SK-N-SH (cell line): ENCODE measurements at regions not wholly inside any gene's neighbourhood (a gene's known extent, or its start where the extent isn't known, plus 50 kb on each side); places are given as distances from the start of the nearest gene placed in this dataset.

Source experiments
- CTCF ChIA-PET: fragments of 300-600, 350-600 bp; formaldehyde crosslinking; extraction: SDS; loops from one replicate; lab custom pipeline; 2021; lab: Yijun Ruan, JAX
- POLR2A ChIA-PET: fragments of 350-600 bp; sonication (Branson Sonifier 250); formaldehyde crosslinking; extraction: SDS; loops from one replicate; lab custom pipeline; 2020; ENCODE audit warnings: antibody characterized with exemption, inconsistent platforms; lab: Yijun Ruan, JAX
- DNase-seq: peaks from one replicate; pipeline ENCODE4 v3.0.0; 2012
- H2AFZ ChIP-seq: fragments of 200-600 bp; sonication (generic); 2 replicates; pipeline ENCODE4 v1.8.1; 2016; ENCODE audit warnings: antibody characterized with exemption, mild to moderate bottlenecking, low read depth
- H3F3A ChIP-seq: fragments of 200-600 bp; sonication (generic); replicated peaks from 2 replicates; pipeline ENCODE3; 2016; ENCODE audit warnings: antibody characterized with exemption, mild to moderate bottlenecking; ENCODE audit not compliant: insufficient read depth
- H3K27ac ChIP-seq, 2 experiments: fragments of 200-500 bp in 1 of 2; fragments of 200-600 bp in 1 of 2; sonication (Bioruptor generic) in 1 of 2; sonication (generic), shearing (Covaris generic) in 1 of 2; 2 replicates each; pipeline versions ENCODE4 v1.5.1 to v1.6.1; 2014 to 2016; ENCODE audit warnings: low read depth in 2 of 2, inconsistent platforms in 1 of 2, low read length in 1 of 2, mild to moderate bottlenecking in 1 of 2, mixed read lengths in 1 of 2
- H3K27me3 ChIP-seq: fragments of 200-600 bp; sonication (generic), shearing (Covaris generic); 2 replicates; pipeline ENCODE4 v1.6.1; 2016; ENCODE audit warnings: mixed run types; ENCODE audit not compliant: insufficient read depth
- H3K36me3 ChIP-seq, 2 experiments: fragments of 200-500 bp in 1 of 2; fragments of 200-600 bp in 1 of 2; sonication (Bioruptor generic) in 1 of 2; sonication (generic) in 1 of 2; replicated peaks in 1 of 2; 2 replicates each; pipeline versions ENCODE3 to v1.5.1; 2014 to 2016; ENCODE audit warnings: low read length in 1 of 2, mild to moderate bottlenecking in 1 of 2; ENCODE audit not compliant: insufficient read depth in 2 of 2, control insufficient read depth in 1 of 2
- H3K4me1 ChIP-seq, 2 experiments: fragments of 200-500 bp in 1 of 2; fragments of 200-600 bp in 1 of 2; sonication (Bioruptor generic) in 1 of 2; sonication (generic), shearing (Covaris generic) in 1 of 2; 2 replicates each; pipeline versions ENCODE4 v1.5.1 to v1.6.1; 2014 to 2016; ENCODE audit warnings: low read depth in 1 of 2, low read length in 1 of 2, mixed run types in 1 of 2; ENCODE audit not compliant: insufficient read depth in 2 of 2, control insufficient read depth in 1 of 2
- H3K4me2 ChIP-seq: fragments of 200-600 bp; sonication (generic), shearing (Covaris generic); 2 replicates; pipeline ENCODE4 v1.6.1; 2017; ENCODE audit warnings: mixed run types
- H3K4me3 ChIP-seq, 2 experiments: fragments of 200-500 bp in 1 of 2; fragments of 200-600 bp in 1 of 2; sonication (Bioruptor generic) in 1 of 2; sonication (generic), shearing (Covaris generic) in 1 of 2; 2 replicates each; pipeline versions ENCODE4 v1.5.1 to v1.8.1; 2014 to 2016; ENCODE audit warnings: low read depth in 2 of 2, inconsistent platforms in 1 of 2, low read length in 1 of 2, mild to moderate bottlenecking in 1 of 2, mixed read lengths in 1 of 2, moderate library complexity in 1 of 2
- H3K79me2 ChIP-seq: fragments of 200-600 bp; sonication (generic); 2 replicates; pipeline ENCODE4 v1.8.1; 2017; ENCODE audit warnings: mild to moderate bottlenecking; ENCODE audit not compliant: insufficient read depth
- H3K9ac ChIP-seq: fragments of 200-600 bp; sonication (generic); 2 replicates; pipeline ENCODE4 v1.6.1; 2017; ENCODE audit warnings: mixed run types
- H3K9me2 ChIP-seq: fragments of 200-600 bp; sonication (generic); 2 replicates; pipeline ENCODE4 v1.6.1; 2017; ENCODE audit warnings: mixed run types
- H3K9me3 ChIP-seq: fragments of 200-600 bp; sonication (generic); 2 replicates; pipeline ENCODE4 v1.6.1; 2017; ENCODE audit warnings: mixed run types, mild to moderate bottlenecking, moderate library complexity
- H4K20me1 ChIP-seq: fragments of 200-600 bp; sonication (generic); 2 replicates; pipeline ENCODE4 v1.6.1; 2017; ENCODE audit warnings: mild to moderate bottlenecking, mixed run types; ENCODE audit not compliant: insufficient read depth
- CHD2 ChIP-seq: fragments of 150-350 bp; IDR thresholded peaks from 2 replicates; pipeline ENCODE4 v1.6.1; 2018; ENCODE audit warnings: low read length; ENCODE audit not compliant: partially characterized antibody
- CTCF ChIP-seq: fragments of 200-600 bp; sonication (generic); IDR thresholded peaks from 2 replicates; pipeline ENCODE4 v1.6.1; 2017; ENCODE audit warnings: antibody characterized with exemption, mild to moderate bottlenecking, moderate library complexity
- ELF1 ChIP-seq: IDR thresholded peaks from 2 replicates; pipeline ENCODE4 v1.4.0; 2012
- EZH2phosphoT487 ChIP-seq: fragments of 200-600 bp; sonication (generic); IDR thresholded peaks from 2 replicates; pipeline ENCODE4 v1.6.1; 2017; ENCODE audit warnings: low read depth, mixed run types, mild to moderate bottlenecking, antibody characterized with exemption, moderate library complexity, borderline replicate concordance
- GABPA ChIP-seq: IDR thresholded peaks from 2 replicates; pipeline ENCODE4 v1.4.0; 2012; ENCODE audit warnings: low read depth, mild to moderate bottlenecking
- GATA2 ChIP-seq: sonication (generic); formaldehyde crosslinking; IDR thresholded peaks from 2 replicates; pipeline ENCODE4 v1.5.0; 2020; ENCODE audit warnings: mild to moderate bottlenecking, missing genetic modification reagents
- IRF3 ChIP-seq: fragments of 150-350 bp; IDR thresholded peaks from 2 replicates; pipeline ENCODE4 v1.6.1; 2016; ENCODE audit warnings: mild to moderate bottlenecking, low read depth, low read length
- MEF2A ChIP-seq: IDR thresholded peaks from 2 replicates; pipeline ENCODE4 v1.4.0; 2012; ENCODE audit warnings: low read depth, borderline replicate concordance
- MXI1 ChIP-seq: IDR thresholded peaks from 2 replicates; pipeline ENCODE4 v1.6.1; 2012; ENCODE audit warnings: mild to moderate bottlenecking, low read depth, low read length, improper control_type of control experiment
- NFIC ChIP-seq: IDR thresholded peaks from 2 replicates; pipeline ENCODE4 v1.4.0; 2012; ENCODE audit warnings: borderline replicate concordance
- NRF1 ChIP-seq: IDR thresholded peaks from 2 replicates; pipeline ENCODE4 v1.6.1; 2012; ENCODE audit warnings: low read depth, mild to moderate bottlenecking, low read length
- RAD21 ChIP-seq: IDR thresholded peaks from 2 replicates; pipeline ENCODE4 v1.6.1; 2012; ENCODE audit warnings: mild to moderate bottlenecking, low read length
- REST ChIP-seq: IDR thresholded peaks from 2 replicates; pipeline ENCODE4 v1.6.1; 2012; ENCODE audit warnings: mild to moderate bottlenecking, low read depth, low read length, moderate library complexity
- RFX5 ChIP-seq: IDR thresholded peaks from 2 replicates; pipeline ENCODE4 v1.6.1; 2012; ENCODE audit warnings: mild to moderate bottlenecking, improper control_type of control experiment, low read length
- RXRA ChIP-seq: IDR thresholded peaks from 2 replicates; pipeline ENCODE4 v1.4.0; 2012; ENCODE audit warnings: low read depth, mild to moderate bottlenecking, borderline replicate concordance
- TAF1 ChIP-seq: IDR thresholded peaks from 2 replicates; pipeline ENCODE4 v1.6.1; 2012; ENCODE audit warnings: low read depth, mild to moderate bottlenecking, low read length, moderate library complexity, borderline replicate concordance
- TEAD4 ChIP-seq: IDR thresholded peaks from 2 replicates; pipeline ENCODE4 v1.4.0; 2012; ENCODE audit warnings: mild to moderate bottlenecking, borderline replicate concordance; ENCODE audit not compliant: insufficient read depth
- YY1 ChIP-seq: IDR thresholded peaks from 2 replicates; pipeline ENCODE4 v1.4.0; 2012; ENCODE audit warnings: low read depth, mild to moderate bottlenecking
- ZBTB33 ChIP-seq: IDR thresholded peaks from 2 replicates; pipeline ENCODE4 v1.4.0; 2012; ENCODE audit warnings: low read depth, borderline replicate concordance
- whole genome bisulfite sequencing: methylation state at CpG from one replicate; pipeline ENCODE4 v1.1.6; 2017; ENCODE audit warnings: low lambda C conversion rate; 5-methylcytosine and 5-hydroxymethylcytosine counted together

GRCh38 chr21:38129711-38130110, 127.1 kb upstream of the KCNJ15 start (continued):
- TF ChIP-seq REST = no peak
- TF ChIP-seq MEF2A = no peak
- no peak for TF ChIP-seq CHD2
- TF ChIP-seq ZBTB33 = no peak
- TF ChIP-seq CTCF = no peak
- TF ChIP-seq, all 33 proteins: peak for 0

- no peak overlapping the region for H3K4me3 ChIP-seq
- ChIA-PET CTCF (no interaction called here), POLR2A (no interaction called here)
- H3K36me3 ChIP-seq = no peaks in the 10 kb centered on the region
- H3F3A ChIP-seq = no peaks in the 10 kb centered on the region
- H3K27me3 ChIP-seq = peaks cover 18% of the 10 kb centered on the region; the same call in 1 of the 2 replicates
- no peaks in the 10 kb centered on the region for H3K9me2 ChIP-seq
- WGBS = 19% methylated on average over 3 of the region's 3 CpGs
- no peak for DNase-seq
- no peaks in the 10 kb centered on the region for H3K9me3 ChIP-seq
- H3K4me2 ChIP-seq = no peak overlapping the region
- H3K9ac ChIP-seq = no peak overlapping the region
- no peaks in the 10 kb centered on the region for H3K79me2 ChIP-seq
- H2AFZ ChIP-seq = no peak overlapping the region
- no peak overlapping the region for H3K27ac ChIP-seq
- H3K4me1 ChIP-seq = no peaks in the 10 kb centered on the region
- no peaks in the 10 kb centered on the region for H4K20me1 ChIP-seq
- TF ChIP-seq EZH2phosphoT487 = no peak
- no peak for TF ChIP-seq YY1
- TF ChIP-seq NFIC = no peak
- no peak for TF ChIP-seq IRF3
- no peak for TF ChIP-seq GABPA
- TF ChIP-seq MXI1 = no peak
- TF ChIP-seq TEAD4 = no peak
- TF ChIP-seq NRF1 = no peak
- no peak for TF ChIP-seq CTCF
- TF ChIP-seq ZBTB33 = no peak
- no peak for TF ChIP-seq ELF1
- TF ChIP-seq RAD21 = no peak
- no peak for TF ChIP-seq GATA2 (CRISPR knock-in tag)
- no peak for TF ChIP-seq RXRA
- no peak for TF ChIP-seq TAF1
- no peak for TF ChIP-seq RFX5
Observed at GRCh38 chr21:38133240-38133639, 123.6 kb upstream of the KCNJ15 start.
